IMR-90 (cell line): ENCODE measurements at regions not wholly inside any gene's neighbourhood (a gene's known extent, or its start where the extent isn't known, plus 50 kb on each side); places are given as distances from the start of the nearest gene placed in this dataset.

ENCODE experiments used
- ATAC-seq: fragments of 200-7000 bp; cut with Tn5 transposase; 2 replicates; pipeline ENCODE4 v1.9.1; 2020; ENCODE audit warnings: low read depth, mild to moderate bottlenecking, moderate library complexity
- BruUV-seq: library from RNA; stranded (reverse); fragments of 400-500 nt; replicated peaks from 2 replicates; lab custom pipeline; 2021; lab: Mats Ljungman, UMichigan
- CTCF ChIA-PET: fragments of 300-600 bp; formaldehyde crosslinking; extraction: SDS; loops from one replicate; lab custom pipeline; 2021; ENCODE audit warnings: antibody characterized with exemption; lab: Yijun Ruan, JAX
- POLR2A ChIA-PET: fragments of 300-600 bp; sonication (Branson Sonifier 250); formaldehyde crosslinking; loops from one replicate; lab custom pipeline; 2022; ENCODE audit warnings: antibody characterized with exemption; ENCODE audit not compliant: unreplicated experiment; lab: Charles Lee
- DNase-seq: peaks from one replicate; pipeline ENCODE4 v3.0.0; 2013
- H2AFZ ChIP-seq: replicated peaks from 2 replicates; pipeline ENCODE3; 2013; ENCODE audit warnings: low read length, mild to moderate bottlenecking; ENCODE audit not compliant: poor library complexity
- H2AK5ac ChIP-seq: 2 replicates; pipeline ENCODE4 v1.6.1; 2013; ENCODE audit warnings: low read depth, low read length, inconsistent platforms
- H2AK9ac ChIP-seq: replicated peaks from 2 replicates; pipeline ENCODE3; 2013; ENCODE audit warnings: mild to moderate bottlenecking, low read depth, low read length, moderate library complexity; ENCODE audit not compliant: poor library complexity
- H2BK120ac ChIP-seq: 2 replicates; pipeline ENCODE4 v1.6.1; 2013; ENCODE audit warnings: low read depth, low read length, inconsistent platforms
- H2BK15ac ChIP-seq: 3 replicates; pipeline ENCODE4 v1.6.1; 2013; ENCODE audit warnings: low read depth, low read length, inconsistent platforms
- H2BK20ac ChIP-seq: 2 replicates; pipeline ENCODE4 v1.6.1; 2013; ENCODE audit warnings: low read depth, mild to moderate bottlenecking, inconsistent platforms, low read length, moderate library complexity
- H2BK5ac ChIP-seq: 2 replicates; pipeline ENCODE4 v1.6.1; 2013; ENCODE audit warnings: mild to moderate bottlenecking, low read depth, low read length, inconsistent platforms; ENCODE audit not compliant: poor library complexity, severe bottlenecking
- H3K14ac ChIP-seq: replicated peaks from 2 replicates; pipeline ENCODE4 v1.6.1; 2013; ENCODE audit warnings: low read depth, low read length, inconsistent platforms
- H3K18ac ChIP-seq: 2 replicates; pipeline ENCODE4 v1.6.1; 2013; ENCODE audit warnings: low read depth, low read length, control low read depth
- H3K23ac ChIP-seq: 2 replicates; pipeline ENCODE4 v1.6.1; 2013; ENCODE audit warnings: low read depth, low read length, inconsistent platforms
- H3K27ac ChIP-seq: 2 replicates; pipeline ENCODE4 v1.5.1; 2013; ENCODE audit warnings: mild to moderate bottlenecking, control low read depth, low read length; ENCODE audit not compliant: insufficient read depth
- H3K27me3 ChIP-seq: 2 replicates; pipeline ENCODE4 v1.6.1; 2013; ENCODE audit warnings: low read length; ENCODE audit not compliant: control insufficient read depth, insufficient read depth
- H3K36me3 ChIP-seq: 2 replicates; pipeline ENCODE4 v1.6.1; 2013; ENCODE audit warnings: low read length, mixed read lengths; ENCODE audit not compliant: control insufficient read depth, insufficient read depth
- H3K4ac ChIP-seq: 2 replicates; pipeline ENCODE4 v1.6.1; 2013; ENCODE audit warnings: low read depth, low read length, inconsistent platforms
- H3K4me1 ChIP-seq: 2 replicates; pipeline ENCODE4 v1.6.1; 2013; ENCODE audit warnings: low read length, mixed read lengths; ENCODE audit not compliant: control insufficient read depth, insufficient read depth
- H3K4me2 ChIP-seq: 2 replicates; pipeline ENCODE4 v1.6.1; 2013; ENCODE audit warnings: low read depth, mild to moderate bottlenecking, control low read depth, low read length, moderate library complexity
- H3K4me3 ChIP-seq: 2 replicates; pipeline ENCODE4 v1.5.1; 2013; ENCODE audit warnings: low read depth, mild to moderate bottlenecking, control low read depth, low read length, moderate library complexity; ENCODE audit not compliant: insufficient read depth
- H3K56ac ChIP-seq: 2 replicates; pipeline ENCODE4 v1.6.1; 2013; ENCODE audit warnings: low read length, inconsistent platforms; ENCODE audit not compliant: insufficient read depth; ENCODE audit errors: extremely low read depth
- H3K79me1 ChIP-seq, 2 experiments: 2 replicates each; pipeline ENCODE4 v1.6.1; 2013; ENCODE audit warnings: low read length in 2 of 2, inconsistent platforms in 1 of 2, low read depth in 1 of 2
- H3K9ac ChIP-seq: 2 replicates; pipeline ENCODE4 v1.6.1; 2013; ENCODE audit warnings: low read depth, low read length, control low read depth
- H3K9me1 ChIP-seq: 2 replicates; pipeline ENCODE4 v1.6.1; 2013; ENCODE audit warnings: low read length, inconsistent platforms; ENCODE audit not compliant: insufficient read depth
- H3K9me3 ChIP-seq: 2 replicates; pipeline ENCODE4 v1.6.1; 2013; ENCODE audit warnings: low read length; ENCODE audit not compliant: control insufficient read depth, insufficient read depth
- H4K20me1 ChIP-seq: 2 replicates; pipeline ENCODE4 v1.6.1; 2013; ENCODE audit warnings: low read length, inconsistent platforms; ENCODE audit not compliant: insufficient read depth
- H4K5ac ChIP-seq: 2 replicates; pipeline ENCODE4 v1.6.1; 2013; ENCODE audit warnings: mild to moderate bottlenecking, low read depth, low read length, control low read depth
- H4K8ac ChIP-seq, 2 experiments: 2 replicates each; pipeline ENCODE4 v1.6.1; 2013; ENCODE audit warnings: low read depth in 2 of 2, low read length in 2 of 2, control low read depth in 1 of 2, inconsistent platforms in 1 of 2
- H4K91ac ChIP-seq: 2 replicates; pipeline ENCODE4 v1.6.1; 2013; ENCODE audit warnings: low read depth, low read length, inconsistent platforms; ENCODE audit not compliant: insufficient read depth
- CEBPB ChIP-seq: IDR thresholded peaks from 2 replicates; pipeline ENCODE4 v1.6.1; 2012; ENCODE audit warnings: low read depth, low read length, improper control_type of control experiment
- FOS ChIP-seq: fragments of 150-350 bp; IDR thresholded peaks from 2 replicates; pipeline ENCODE4 v1.6.1; 2016; ENCODE audit warnings: low read depth, low read length
- MAZ ChIP-seq: IDR thresholded peaks from 2 replicates; pipeline ENCODE4 v1.6.1; 2012; ENCODE audit warnings: low read depth, mild to moderate bottlenecking, low read length, improper control_type of control experiment, moderate library complexity, borderline replicate concordance
- MXI1 ChIP-seq: IDR thresholded peaks from 2 replicates; pipeline ENCODE4 v1.6.1; 2012; ENCODE audit warnings: low read depth, mild to moderate bottlenecking, low read length, moderate library complexity, borderline replicate concordance
- RAD21 ChIP-seq: IDR thresholded peaks from 2 replicates; pipeline ENCODE4 v1.6.1; 2012; ENCODE audit warnings: low read length, improper control_type of control experiment
- SMC3 ChIP-seq: fragments of 150-350 bp; IDR thresholded peaks from 2 replicates; pipeline ENCODE4 v1.6.1; 2016; ENCODE audit warnings: low read depth, mild to moderate bottlenecking, antibody characterized with exemption, low read length, moderate library complexity
- WGBS, 2 experiments: methylation state at CpG; one replicate each; pipeline versions ENCODE4 v1.1.5 to v1.1.7; 2013; ENCODE audit warnings: missing lambda C conversion rate in 2 of 2; ENCODE audit not compliant: insufficient read length in 1 of 2; ENCODE audit errors: extremely low coverage in 2 of 2; 5-methylcytosine and 5-hydroxymethylcytosine counted together
- dilution Hi-C: fragments of 300-500 bp; cut with HindIII; formaldehyde crosslinking; loops from one replicate; pipeline ENCODE4 v1.14.3; 2018; ENCODE audit warnings: low sequenced_read_pairs; ENCODE audit not compliant: unreplicated experiment
- in situ Hi-C: fragments of 300-500 bp; cut with MboI; formaldehyde crosslinking; loops from 3 replicates; pipeline ENCODE4 v1.14.3; 2019; ENCODE audit warnings: low sequenced_read_pairs, inconsistent platforms, mixed read lengths
- intact Hi-C: fragments of 100-400 bp; cut with micrococcal nuclease; formaldehyde crosslinking; loops from 2 replicates; pipeline ENCODE4 v1.10.0; 2022
- TF ChIP-seq, protein P1 (sequence below): conservative IDR thresholded peaks from 2 replicates; pipeline ENCODE4 v1.5.1; 2012; ENCODE audit warnings: mild to moderate bottlenecking, low read depth, low read length, improper control_type of control experiment
- TF ChIP-seq, protein P2 (sequence below): fragments of 150-350 bp; IDR thresholded peaks from 2 replicates; pipeline ENCODE4 v1.6.1; 2017; ENCODE audit warnings: mild to moderate bottlenecking, antibody characterized with exemption, low read length, low read depth

DNA sequence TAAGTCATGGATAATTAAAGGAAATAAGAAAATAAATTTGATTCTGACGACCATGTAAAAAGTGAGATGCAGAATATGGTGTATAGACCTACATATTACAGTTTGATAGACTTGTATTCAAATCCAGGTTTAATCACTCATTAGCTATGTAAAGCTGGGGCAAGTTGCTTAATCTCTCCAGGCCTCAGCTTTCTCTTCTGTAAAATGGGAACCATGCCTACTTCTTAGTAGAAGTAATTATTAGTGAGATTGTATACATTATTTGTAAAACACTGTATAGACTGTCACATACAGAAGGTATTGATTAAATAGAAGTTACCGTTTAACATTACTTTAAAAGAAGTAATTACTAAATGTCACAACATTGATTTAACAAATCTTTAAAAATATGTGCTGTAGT lies 392.2 kb downstream of the STK39 start:
- no peaks in the 10 kb centered on the region for H4K20me1 ChIP-seq
- no peak overlapping the region for H2BK120ac ChIP-seq
- H2BK5ac ChIP-seq = no peak overlapping the region
- no peak overlapping the region for H4K91ac ChIP-seq
- no peak overlapping the region for H2AK9ac ChIP-seq
- H3K4ac ChIP-seq = no peak overlapping the region
- ATAC-seq = no peak
- no peaks in the 10 kb centered on the region for H3K9me1 ChIP-seq
- H3K4me3 ChIP-seq = no peak overlapping the region
- no peak overlapping the region for H3K4me2 ChIP-seq
- no peak overlapping the region for H3K14ac ChIP-seq
- no peak overlapping the region for H2AK5ac ChIP-seq
- dilution Hi-C loops = no loop called here
- in situ Hi-C loops = no loop called here
- H2BK15ac ChIP-seq = no peak overlapping the region
- H4K5ac ChIP-seq = no peak overlapping the region
- no peak overlapping the region for H3K18ac ChIP-seq
- no peak overlapping the region for H2BK20ac ChIP-seq
- no peaks in the 10 kb centered on the region for H3K27me3 ChIP-seq
- no peaks in the 10 kb centered on the region for H3K9me3 ChIP-seq
- ChIA-PET CTCF (interaction anchor here (1.5 kb wide), 1 partner anchor 10 kb away, joined by 3 read pairs; no protein-coding TSS in a partner anchor), POLR2A (no interaction called here)
- BruUV-seq = no TSS peak
- H3K4me1 ChIP-seq = no peaks in the 10 kb centered on the region
- WGBS, 2 experiments = no CpG with 5 or more reads among the region's 2 CpGs
- H2AFZ ChIP-seq = no peak overlapping the region
- no peak overlapping the region for H4K8ac ChIP-seq
- no peak overlapping the region for H3K9ac ChIP-seq
- H3K56ac ChIP-seq = no peak overlapping the region
- H3K27ac ChIP-seq = no peak overlapping the region
- no peaks in the 10 kb centered on the region for H3K79me1 ChIP-seq
- TF ChIP-seq CEBPB = no peak
- TF ChIP-seq FOS = no peak
- TF ChIP-seq, protein P1, sequence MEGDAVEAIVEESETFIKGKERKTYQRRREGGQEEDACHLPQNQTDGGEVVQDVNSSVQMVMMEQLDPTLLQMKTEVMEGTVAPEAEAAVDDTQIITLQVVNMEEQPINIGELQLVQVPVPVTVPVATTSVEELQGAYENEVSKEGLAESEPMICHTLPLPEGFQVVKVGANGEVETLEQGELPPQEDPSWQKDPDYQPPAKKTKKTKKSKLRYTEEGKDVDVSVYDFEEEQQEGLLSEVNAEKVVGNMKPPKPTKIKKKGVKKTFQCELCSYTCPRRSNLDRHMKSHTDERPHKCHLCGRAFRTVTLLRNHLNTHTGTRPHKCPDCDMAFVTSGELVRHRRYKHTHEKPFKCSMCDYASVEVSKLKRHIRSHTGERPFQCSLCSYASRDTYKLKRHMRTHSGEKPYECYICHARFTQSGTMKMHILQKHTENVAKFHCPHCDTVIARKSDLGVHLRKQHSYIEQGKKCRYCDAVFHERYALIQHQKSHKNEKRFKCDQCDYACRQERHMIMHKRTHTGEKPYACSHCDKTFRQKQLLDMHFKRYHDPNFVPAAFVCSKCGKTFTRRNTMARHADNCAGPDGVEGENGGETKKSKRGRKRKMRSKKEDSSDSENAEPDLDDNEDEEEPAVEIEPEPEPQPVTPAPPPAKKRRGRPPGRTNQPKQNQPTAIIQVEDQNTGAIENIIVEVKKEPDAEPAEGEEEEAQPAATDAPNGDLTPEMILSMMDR = no peak
- TF ChIP-seq SMC3 = no peak
- no peak for TF ChIP-seq MAZ
- no peak for TF ChIP-seq RAD21
- TF ChIP-seq, protein P2, sequence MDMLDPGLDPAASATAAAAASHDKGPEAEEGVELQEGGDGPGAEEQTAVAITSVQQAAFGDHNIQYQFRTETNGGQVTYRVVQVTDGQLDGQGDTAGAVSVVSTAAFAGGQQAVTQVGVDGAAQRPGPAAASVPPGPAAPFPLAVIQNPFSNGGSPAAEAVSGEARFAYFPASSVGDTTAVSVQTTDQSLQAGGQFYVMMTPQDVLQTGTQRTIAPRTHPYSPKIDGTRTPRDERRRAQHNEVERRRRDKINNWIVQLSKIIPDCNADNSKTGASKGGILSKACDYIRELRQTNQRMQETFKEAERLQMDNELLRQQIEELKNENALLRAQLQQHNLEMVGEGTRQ = no peak
- no peak for TF ChIP-seq MXI1
- no peak overlapping the region for H3K23ac ChIP-seq
- DNase-seq = no peak
- no peaks in the 10 kb centered on the region for H3K36me3 ChIP-seq
- intact Hi-C loops = loop anchor here (5.0 kb wide), 1 partner anchor 262 kb away; no protein-coding TSS in a partner anchor
